ENCODE measurements at regions not wholly inside any gene's neighbourhood (a gene's known extent, or its start where the extent isn't known, plus 50 kb on each side); places are given as distances from the start of the nearest gene placed in this dataset.
A peak's percentile ranks its signal among the peaks of the same experiment; 100 is the strongest.
"Not testable (repeated sequence)": the region's sequence is repeated elsewhere in the genome, so short reads cannot be mapped to it uniquely, and the experiment has no call there.

DNA sequence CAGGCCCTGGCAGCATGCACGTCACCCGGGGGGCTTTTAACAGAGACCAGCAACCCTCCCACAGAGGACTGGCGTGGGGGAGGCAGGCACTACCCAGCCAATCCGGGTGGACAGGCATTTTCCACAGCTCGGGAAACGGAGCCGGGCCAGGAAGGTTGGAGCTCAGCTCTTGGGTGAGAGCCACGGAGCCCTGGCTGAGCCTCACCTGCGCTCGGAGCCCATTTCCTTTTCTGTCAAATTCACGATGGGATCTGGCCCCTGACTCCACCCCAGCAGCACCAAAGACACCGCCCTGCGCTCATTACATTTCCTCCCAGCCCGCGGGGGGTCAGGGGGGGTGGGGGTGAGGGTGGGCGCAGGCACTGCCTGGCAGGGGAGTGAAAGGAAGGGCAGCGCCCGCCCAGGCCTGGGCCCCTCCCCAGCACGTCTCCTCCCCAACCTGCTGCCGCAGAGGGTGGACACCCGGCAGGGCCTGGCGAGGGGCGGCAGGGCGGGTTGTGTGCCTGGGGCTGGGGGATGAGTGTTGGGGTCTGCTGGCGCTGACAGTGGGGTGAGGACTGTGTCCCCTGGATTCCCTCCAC, 145.4 kb downstream of the LAT start:
- not testable (repeated sequence) for H3K9me3 Mint-ChIP-seq; DNase-seq (ENCODE audit: low read depth, low spot score); H3K4me1 Mint-ChIP-seq; H3K27ac Mint-ChIP-seq (ENCODE audit: unreplicated experiment); H3K36me3 Mint-ChIP-seq (ENCODE audit: low read depth); H3K27me3 Mint-ChIP-seq (ENCODE audit: low read depth); H3K4me3 Mint-ChIP-seq

DNA sequence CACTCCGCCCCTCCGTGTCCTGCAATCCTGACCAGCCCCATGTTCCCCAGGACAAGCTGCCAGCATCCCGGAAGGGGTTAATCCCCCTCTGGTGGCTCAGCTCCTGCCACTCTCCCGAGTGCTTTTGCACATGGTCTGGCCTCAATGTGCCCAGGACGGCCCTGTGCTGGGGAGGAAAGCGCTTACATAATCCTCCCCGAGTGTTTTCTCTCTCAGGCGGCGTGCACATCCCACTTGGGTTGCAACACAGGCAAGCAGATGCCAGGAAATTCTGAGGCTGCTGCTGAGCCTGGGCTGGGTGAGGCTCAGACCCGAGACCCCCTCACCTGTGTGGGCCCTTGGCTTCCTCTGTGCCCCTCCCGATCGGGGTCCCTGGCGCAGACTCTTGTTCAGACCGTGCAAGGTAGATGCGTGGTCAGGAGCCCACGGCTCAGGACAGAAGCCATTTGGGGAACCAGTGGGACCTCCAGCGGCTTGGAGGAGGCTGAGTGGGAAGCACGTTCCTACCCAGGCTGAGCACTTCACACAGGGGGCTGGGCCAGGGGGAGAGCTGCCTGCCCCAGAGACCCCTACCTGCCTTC, 144.7 kb downstream of the LAT start:
- H3K9me3 Mint-ChIP-seq; H3K36me3 Mint-ChIP-seq (ENCODE audit: low read depth); DNase-seq (ENCODE audit: low read depth, low spot score); H3K4me3 Mint-ChIP-seq; H3K27me3 Mint-ChIP-seq (ENCODE audit: low read depth); H3K27ac Mint-ChIP-seq (ENCODE audit: unreplicated experiment); H3K4me1 Mint-ChIP-seq: not testable (repeated sequence)

DNA sequence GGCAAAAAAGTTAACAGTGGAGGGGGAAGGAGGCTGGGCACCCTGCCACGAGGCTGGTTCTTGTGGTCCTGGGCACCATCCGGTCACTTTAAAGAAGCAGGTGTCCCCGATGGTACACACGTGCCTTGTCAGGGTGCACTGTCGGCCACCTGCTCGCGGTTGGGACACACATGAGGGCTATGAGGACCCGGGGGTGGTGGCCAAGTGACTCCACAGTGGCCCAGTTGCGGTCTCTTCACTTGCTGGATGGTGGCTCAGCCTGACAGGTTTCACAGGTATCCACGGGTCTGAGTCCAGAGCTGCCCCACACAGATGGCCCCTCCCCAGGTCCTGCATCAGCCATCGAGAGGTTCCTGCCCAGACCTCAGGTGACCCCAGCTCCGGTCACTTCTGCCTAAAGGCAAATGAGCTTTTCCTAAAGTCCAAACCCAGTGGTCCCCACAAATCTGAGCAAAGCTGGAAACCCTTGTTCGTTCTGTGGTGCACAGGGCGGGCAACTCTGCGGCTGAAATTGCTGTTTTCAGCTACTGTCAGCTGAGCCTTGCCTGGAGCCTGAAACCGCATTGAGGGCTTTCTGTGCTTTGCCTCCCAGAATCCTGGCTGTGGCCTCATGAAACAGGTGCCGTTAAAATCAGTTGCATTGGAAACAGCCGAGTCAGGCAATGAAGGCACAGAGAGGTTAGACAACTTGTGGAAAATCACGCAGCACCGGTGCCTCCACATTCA, 144.0 kb downstream of the LAT start:
- H3K27ac Mint-ChIP-seq (ENCODE audit: unreplicated experiment); DNase-seq (ENCODE audit: low read depth, low spot score); H3K4me3 Mint-ChIP-seq; H3K9me3 Mint-ChIP-seq; H3K27me3 Mint-ChIP-seq (ENCODE audit: low read depth); H3K36me3 Mint-ChIP-seq (ENCODE audit: low read depth); H3K4me1 Mint-ChIP-seq: not testable (repeated sequence)

DNA sequence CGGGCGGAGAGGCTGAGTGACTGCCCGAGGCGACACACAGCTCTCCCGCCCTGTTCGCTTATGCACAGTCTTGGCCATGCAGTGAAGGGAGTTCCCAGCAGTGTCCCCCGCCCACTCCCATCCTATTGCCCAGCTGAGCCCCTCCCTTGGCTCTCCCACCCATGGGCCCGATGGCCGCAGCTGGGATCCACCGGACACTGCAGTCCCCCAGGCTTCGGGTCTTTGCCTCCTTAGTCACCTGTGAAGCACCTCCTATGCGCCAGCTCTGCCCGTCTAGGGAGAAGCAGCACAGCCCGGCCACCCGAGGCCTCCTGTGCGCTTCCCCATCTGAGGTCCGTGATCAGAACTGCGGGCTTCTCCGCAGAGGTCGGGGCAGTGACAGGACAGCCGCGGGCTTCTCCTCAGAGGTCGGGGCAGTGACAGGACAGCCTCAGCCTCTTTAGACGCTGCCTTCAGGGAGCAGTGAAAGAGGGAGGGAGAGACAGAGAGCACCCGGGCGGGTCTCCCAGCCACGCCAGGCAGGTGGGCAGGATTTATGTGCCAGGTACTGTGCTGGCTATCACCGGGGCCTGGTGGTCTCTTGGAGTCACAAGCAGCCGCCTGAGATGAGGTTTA, 143.1 kb downstream of the LAT start:
- H3K4me3 Mint-ChIP-seq; H3K9me3 Mint-ChIP-seq; H3K36me3 Mint-ChIP-seq (ENCODE audit: low read depth); H3K4me1 Mint-ChIP-seq; H3K27ac Mint-ChIP-seq (ENCODE audit: unreplicated experiment); H3K27me3 Mint-ChIP-seq (ENCODE audit: low read depth); DNase-seq (ENCODE audit: low read depth, low spot score): not testable (repeated sequence)

DNA sequence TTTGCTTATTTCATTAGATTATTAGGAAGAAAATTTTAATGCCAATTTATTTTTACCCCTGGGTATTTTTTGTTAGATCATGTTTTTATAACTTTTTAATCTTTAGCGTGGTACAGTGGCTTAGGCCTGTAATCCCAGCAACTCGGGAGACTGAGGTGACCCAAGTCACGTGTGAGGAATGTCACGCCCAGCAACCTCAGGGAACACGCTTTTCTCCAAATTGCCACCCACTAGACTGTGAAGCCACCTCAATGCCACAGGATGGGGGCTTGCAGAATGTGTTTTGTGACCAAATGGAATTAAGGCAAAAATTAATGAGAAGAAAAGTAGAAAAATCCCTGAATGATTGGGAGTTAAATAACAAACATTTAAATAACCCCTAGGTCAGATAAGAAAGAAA, 141.8 kb downstream of the LAT start:
- TF ChIP-seq, protein P1, sequence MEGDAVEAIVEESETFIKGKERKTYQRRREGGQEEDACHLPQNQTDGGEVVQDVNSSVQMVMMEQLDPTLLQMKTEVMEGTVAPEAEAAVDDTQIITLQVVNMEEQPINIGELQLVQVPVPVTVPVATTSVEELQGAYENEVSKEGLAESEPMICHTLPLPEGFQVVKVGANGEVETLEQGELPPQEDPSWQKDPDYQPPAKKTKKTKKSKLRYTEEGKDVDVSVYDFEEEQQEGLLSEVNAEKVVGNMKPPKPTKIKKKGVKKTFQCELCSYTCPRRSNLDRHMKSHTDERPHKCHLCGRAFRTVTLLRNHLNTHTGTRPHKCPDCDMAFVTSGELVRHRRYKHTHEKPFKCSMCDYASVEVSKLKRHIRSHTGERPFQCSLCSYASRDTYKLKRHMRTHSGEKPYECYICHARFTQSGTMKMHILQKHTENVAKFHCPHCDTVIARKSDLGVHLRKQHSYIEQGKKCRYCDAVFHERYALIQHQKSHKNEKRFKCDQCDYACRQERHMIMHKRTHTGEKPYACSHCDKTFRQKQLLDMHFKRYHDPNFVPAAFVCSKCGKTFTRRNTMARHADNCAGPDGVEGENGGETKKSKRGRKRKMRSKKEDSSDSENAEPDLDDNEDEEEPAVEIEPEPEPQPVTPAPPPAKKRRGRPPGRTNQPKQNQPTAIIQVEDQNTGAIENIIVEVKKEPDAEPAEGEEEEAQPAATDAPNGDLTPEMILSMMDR (conservative IDR thresholded peaks at IDR 0.05): no peak
- H3K4me1 Mint-ChIP-seq: no peaks in the 10 kb centered on the region
- no peaks in the 10 kb centered on the region for H3K9me3 Mint-ChIP-seq
- no peaks in the 10 kb centered on the region for H3K36me3 Mint-ChIP-seq (ENCODE audit: low read depth)
- H3K27ac Mint-ChIP-seq (ENCODE audit: unreplicated experiment): no peak overlapping the region
- H3K4me3 Mint-ChIP-seq: no peak overlapping the region
- H3K27me3 Mint-ChIP-seq (ENCODE audit: low read depth): no peaks in the 10 kb centered on the region
- no peak for DNase-seq (ENCODE audit: low read depth, low spot score)

DNA sequence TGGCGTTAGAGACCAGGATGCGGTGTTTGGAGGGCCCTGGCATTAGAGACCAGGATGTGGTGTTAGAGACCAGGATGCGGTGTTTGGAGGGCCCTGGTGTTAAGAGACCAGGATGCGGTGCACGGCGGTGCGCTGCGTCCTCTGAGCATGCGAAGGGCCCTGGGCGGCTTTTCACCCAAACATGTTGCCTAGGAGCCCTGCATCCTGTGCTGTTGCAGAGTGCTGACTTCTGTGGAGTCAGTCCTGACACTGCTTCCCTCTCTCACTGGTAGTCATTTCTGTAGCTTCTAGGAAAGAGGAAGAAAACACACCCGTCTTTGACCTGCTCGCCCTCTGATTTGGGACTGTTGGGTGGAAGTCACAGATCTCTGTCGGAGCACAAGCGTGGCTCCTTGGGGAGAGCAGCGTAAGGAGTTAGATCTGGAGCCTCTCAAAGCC, 141.2 kb downstream of the LAT start:
- DNase-seq (ENCODE audit: low read depth, low spot score): no peak
- H3K27me3 Mint-ChIP-seq (ENCODE audit: low read depth): no peaks in the 10 kb centered on the region
- H3K36me3 Mint-ChIP-seq (ENCODE audit: low read depth): no peaks in the 10 kb centered on the region
- H3K27ac Mint-ChIP-seq (ENCODE audit: unreplicated experiment): no peak overlapping the region
- H3K9me3 Mint-ChIP-seq: no peaks in the 10 kb centered on the region
- no peaks in the 10 kb centered on the region for H3K4me1 Mint-ChIP-seq
- no peak overlapping the region for H3K4me3 Mint-ChIP-seq
- TF ChIP-seq, protein P1 (conservative IDR thresholded peaks at IDR 0.05): no peak

DNA sequence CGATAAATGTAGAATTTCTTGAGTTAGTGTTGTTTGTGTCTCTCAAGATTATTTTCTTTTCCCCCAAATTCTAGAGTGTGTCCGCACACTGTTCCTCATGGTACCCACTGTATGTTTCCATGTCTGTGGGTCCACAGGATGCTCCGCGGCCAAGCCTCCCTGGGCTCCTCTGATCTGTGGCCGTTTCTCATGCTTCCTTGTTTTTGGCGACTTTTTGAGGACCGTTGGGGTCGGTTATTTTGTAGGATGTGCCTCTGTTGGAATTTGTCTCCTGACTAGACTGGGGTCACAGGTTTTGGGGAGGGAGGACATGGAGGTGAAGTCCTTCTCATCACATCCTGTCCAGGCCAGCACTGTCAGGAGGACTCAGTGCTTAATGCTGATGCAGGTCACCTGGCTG, 140.0 kb downstream of the LAT start:
- Mint-ChIP-seq H3K4me3 (no peak overlapping the region), H3K27ac (ENCODE audit: unreplicated experiment) (no peak overlapping the region), H3K27me3 (ENCODE audit: low read depth) (no peaks in the 10 kb centered on the region), H3K36me3 (ENCODE audit: low read depth) (no peaks in the 10 kb centered on the region), H3K9me3 (no peaks in the 10 kb centered on the region), H3K4me1 (no peaks in the 10 kb centered on the region)
- no peak for DNase-seq (ENCODE audit: low read depth, low spot score)
- TF ChIP-seq, protein P1 (conservative IDR thresholded peaks at IDR 0.05): no peak

DNA sequence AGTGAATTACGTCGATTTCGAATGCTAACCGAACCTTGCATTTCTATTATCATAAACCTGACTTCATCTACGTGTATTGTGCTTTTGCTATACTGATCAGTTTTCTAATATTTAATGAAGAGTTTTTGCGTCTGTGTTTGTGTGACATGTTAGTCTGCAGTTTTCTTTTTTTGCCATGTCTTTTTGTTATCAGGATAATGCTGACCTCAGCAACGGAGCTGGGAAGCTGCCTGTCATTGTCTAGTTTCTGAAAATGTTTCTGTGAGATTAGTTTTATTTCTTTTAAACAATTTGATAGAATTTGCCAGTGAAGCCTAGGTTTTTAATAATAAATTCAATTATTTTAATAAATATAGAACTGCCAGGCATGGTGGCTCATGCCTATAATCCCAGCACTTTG, 139.3 kb downstream of the LAT start:
- H3K27ac Mint-ChIP-seq (ENCODE audit: unreplicated experiment); H3K4me1 Mint-ChIP-seq; H3K4me3 Mint-ChIP-seq; H3K27me3 Mint-ChIP-seq (ENCODE audit: low read depth); H3K36me3 Mint-ChIP-seq (ENCODE audit: low read depth); H3K9me3 Mint-ChIP-seq; DNase-seq (ENCODE audit: low read depth, low spot score): not testable (repeated sequence)

DNA sequence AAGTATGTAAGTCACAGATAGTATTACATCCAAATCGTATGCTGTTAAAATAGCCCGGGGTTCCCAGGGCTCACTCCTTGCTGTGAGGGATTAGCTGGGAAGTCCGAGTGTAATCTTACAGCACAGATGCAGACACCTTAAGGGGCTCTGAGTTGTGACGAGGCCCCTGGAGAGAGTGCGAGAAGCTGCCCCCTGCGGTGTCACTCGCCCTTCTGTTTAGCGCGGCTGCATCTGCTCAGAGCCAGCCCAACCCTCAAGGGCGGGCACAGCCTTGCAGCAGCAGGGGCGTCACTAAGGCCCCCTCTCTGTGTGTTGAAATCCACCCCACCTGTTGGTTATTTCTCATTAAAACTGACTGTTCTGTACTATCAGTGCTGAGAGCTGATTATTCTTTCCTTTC, 135.8 kb downstream of the LAT start:
- not testable (repeated sequence) for H3K36me3 Mint-ChIP-seq (ENCODE audit: low read depth); H3K27ac Mint-ChIP-seq (ENCODE audit: unreplicated experiment); DNase-seq (ENCODE audit: low read depth, low spot score); H3K4me3 Mint-ChIP-seq; H3K4me1 Mint-ChIP-seq; H3K27me3 Mint-ChIP-seq (ENCODE audit: low read depth); H3K9me3 Mint-ChIP-seq

DNA sequence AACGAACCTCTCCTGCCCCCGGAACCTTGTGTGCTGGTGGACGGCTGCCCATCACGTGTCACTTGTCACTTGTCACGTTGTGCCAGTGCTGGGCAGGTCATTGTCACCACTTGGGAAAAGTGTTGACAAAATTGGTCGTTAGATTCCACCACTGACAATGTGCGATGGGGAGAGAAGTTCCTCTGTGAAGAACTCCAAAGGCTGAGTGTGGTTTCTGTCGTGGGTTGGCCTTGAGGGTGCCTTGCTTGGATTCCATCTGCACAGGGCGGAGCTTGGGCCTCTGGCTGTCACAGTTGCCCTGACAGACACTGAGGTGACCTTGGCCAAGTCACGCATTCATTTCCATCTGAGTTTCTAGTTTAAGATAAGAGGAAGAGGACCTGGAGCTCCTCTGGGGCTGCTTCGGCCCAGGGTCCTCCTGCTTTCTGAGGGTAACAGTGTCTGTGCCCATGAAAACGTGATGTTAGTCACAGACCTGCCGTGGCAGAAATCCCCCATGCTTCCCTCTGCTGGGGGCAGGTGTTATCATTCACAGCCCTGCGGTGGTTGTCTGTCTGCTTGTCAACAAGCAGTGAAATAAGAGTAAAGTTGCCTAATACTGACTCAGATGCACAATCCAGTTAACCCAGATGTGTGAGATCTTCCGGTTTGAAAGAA, 133.6 kb downstream of the LAT start:
- not testable (repeated sequence) for H3K36me3 Mint-ChIP-seq (ENCODE audit: low read depth); H3K4me3 Mint-ChIP-seq; H3K4me1 Mint-ChIP-seq; DNase-seq (ENCODE audit: low read depth, low spot score); H3K27me3 Mint-ChIP-seq (ENCODE audit: low read depth); H3K9me3 Mint-ChIP-seq
- H3K27ac Mint-ChIP-seq (ENCODE audit: unreplicated experiment): peak overlapping the region; percentile 54

All from neural crest cell (in vitro differentiated cells).